ENCODE measurements at regions not wholly inside any gene's neighbourhood (a gene's known extent, or its start where the extent isn't known, plus 50 kb on each side); places are given as distances from the start of the nearest gene placed in this dataset.

DNA sequence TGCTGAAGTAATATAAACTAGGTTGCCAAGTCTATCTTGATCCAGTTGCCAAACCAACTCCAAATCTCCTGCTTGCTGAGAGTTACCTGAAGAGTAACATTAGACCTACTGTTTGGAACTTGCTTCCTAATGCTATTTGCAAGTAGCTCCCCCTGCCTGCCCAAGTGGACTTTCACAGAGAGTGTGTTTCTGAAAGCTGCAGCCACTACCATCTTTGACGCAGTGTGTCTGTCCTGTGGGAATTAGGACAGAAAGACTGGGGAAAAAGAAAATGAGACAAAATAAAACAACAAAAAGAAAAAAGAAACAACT is 195.0 kb upstream of the HS3ST1 start:
- Histone ChIP-seq H3K9ac (ENCODE audit: insufficient read depth, low read depth, low read length) (no peak overlapping the region), H2AFZ (ENCODE audit: low read length) (no peak overlapping the region), H3K36me3 (replicated peaks in 1 of 2; ENCODE audit: control insufficient read depth in 1 of 2, insufficient read depth in 2 of 2, low read length in 2 of 2) (no peaks in the 10 kb centered on the region), H3K4me3 (replicated peaks in 1 of 3; ENCODE audit: insufficient read depth in 1 of 3, low read depth in 2 of 3, low read length in 3 of 3) (no peak overlapping the region), H3K27ac (ENCODE audit: extremely low read length, insufficient read depth, low read length) (no peak overlapping the region), H3K79me2 (ENCODE audit: insufficient read depth, low read length) (no peaks in the 10 kb centered on the region), H3K27me3 (ENCODE audit: control insufficient read depth in 1 of 2, insufficient read depth in 2 of 2, low read length in 2 of 2) (no peaks in the 10 kb centered on the region), H4K20me1 (ENCODE audit: insufficient read depth, low read length) (no peaks in the 10 kb centered on the region), H3K9me3 (ENCODE audit: low read length) (peaks cover 68% of the 10 kb centered on the region), H3K4me2 (ENCODE audit: low read depth, low read length) (no peak overlapping the region), H3K4me1 (ENCODE audit: insufficient read depth, low read length) (no peaks in the 10 kb centered on the region)
- no TSS peak for BruUV-seq (replicated peaks)
- FAIRE-seq, result no peak
- ChIA-PET CTCF (ENCODE audit: low intra/inter-chr PET ratio, low total read pairs) (no interaction called here), POLR2A (no interaction called here)
- ATAC-seq, result no peak
- 43% methylated on average over 1 of the region's 1 CpG for WGBS (ENCODE audit: low lambda C conversion rate)
- DNase-seq (ENCODE audit: low spot score), result no peak
- in situ Hi-C loops (cut with HindIII; ENCODE audit: extremely low pct_ligation_motif_present, low pct_unique_long_range_greater_than_20kb), result loop anchor here (25.0 kb wide), 1 partner anchor 89 kb away; no protein-coding TSS in a partner anchor
- TF ChIP-seq SNRNP70 (IDR thresholded peaks at IDR 0.05; ENCODE audit: low read depth, low read length) (no peak), ETV5 (CRISPR knock-in tag; IDR thresholded peaks at IDR 0.05; ENCODE audit: borderline replicate concordance) (no peak), PHF20 (CRISPR knock-in tag; IDR thresholded peaks at IDR 0.05) (no peak)
- TF ChIP-seq, protein P1, sequence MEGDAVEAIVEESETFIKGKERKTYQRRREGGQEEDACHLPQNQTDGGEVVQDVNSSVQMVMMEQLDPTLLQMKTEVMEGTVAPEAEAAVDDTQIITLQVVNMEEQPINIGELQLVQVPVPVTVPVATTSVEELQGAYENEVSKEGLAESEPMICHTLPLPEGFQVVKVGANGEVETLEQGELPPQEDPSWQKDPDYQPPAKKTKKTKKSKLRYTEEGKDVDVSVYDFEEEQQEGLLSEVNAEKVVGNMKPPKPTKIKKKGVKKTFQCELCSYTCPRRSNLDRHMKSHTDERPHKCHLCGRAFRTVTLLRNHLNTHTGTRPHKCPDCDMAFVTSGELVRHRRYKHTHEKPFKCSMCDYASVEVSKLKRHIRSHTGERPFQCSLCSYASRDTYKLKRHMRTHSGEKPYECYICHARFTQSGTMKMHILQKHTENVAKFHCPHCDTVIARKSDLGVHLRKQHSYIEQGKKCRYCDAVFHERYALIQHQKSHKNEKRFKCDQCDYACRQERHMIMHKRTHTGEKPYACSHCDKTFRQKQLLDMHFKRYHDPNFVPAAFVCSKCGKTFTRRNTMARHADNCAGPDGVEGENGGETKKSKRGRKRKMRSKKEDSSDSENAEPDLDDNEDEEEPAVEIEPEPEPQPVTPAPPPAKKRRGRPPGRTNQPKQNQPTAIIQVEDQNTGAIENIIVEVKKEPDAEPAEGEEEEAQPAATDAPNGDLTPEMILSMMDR (CRISPR knock-in tag; IDR thresholded peaks at IDR 0.05), result peak; percentile 15; the same call in 1 of the 2 replicates
- intact Hi-C loops (cut with micrococcal nuclease; ENCODE audit: unreplicated experiment), result no loop called here

DNA sequence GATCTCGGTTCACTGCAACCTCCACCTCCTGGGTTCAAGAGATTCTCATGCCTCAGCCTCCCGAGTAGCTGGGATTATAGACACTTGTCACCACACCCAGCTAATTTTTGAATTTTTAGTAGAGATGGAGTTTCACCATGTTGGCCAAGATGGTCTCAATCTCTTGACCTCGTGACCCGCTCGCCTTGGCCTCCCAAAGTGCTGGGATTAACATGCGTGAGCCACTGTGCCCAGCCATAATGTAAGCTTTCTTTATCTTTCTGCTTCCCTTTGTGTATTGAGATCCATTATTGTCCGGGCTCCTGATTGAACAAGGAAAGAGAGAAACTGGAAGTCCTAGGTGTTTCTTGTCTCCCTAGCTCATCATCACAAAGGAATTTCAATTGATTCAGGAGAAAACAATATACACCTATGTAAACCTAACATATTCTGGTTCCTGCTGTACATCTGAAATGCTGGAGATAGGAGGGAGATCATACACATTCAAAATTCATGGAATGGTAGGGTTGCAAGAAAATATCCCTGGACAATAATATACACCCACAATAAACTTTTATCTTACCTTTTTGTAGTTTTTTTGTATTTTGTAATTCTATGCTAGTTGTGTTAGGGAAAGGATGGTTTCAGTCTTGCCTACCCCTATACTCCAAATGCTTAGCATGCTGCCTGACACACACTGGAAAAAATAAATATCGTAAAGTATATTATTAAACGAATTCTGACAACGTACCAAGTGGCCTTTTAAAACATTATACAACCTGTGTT is 194.4 kb upstream of the HS3ST1 start:
- POLR2A ChIA-PET, result no interaction called here

More for the DNA sequence above, 194.4 kb upstream of the HS3ST1 start:
- Histone ChIP-seq H3K9me3 (ENCODE audit: low read length) (peaks cover 68% of the 10 kb centered on the region), H2AFZ (ENCODE audit: low read length) (no peak overlapping the region), H4K20me1 (ENCODE audit: insufficient read depth, low read length) (no peaks in the 10 kb centered on the region), H3K36me3 (replicated peaks in 1 of 2; ENCODE audit: control insufficient read depth in 1 of 2, insufficient read depth in 2 of 2, low read length in 2 of 2) (no peaks in the 10 kb centered on the region), H3K79me2 (ENCODE audit: insufficient read depth, low read length) (no peaks in the 10 kb centered on the region), H3K27me3 (ENCODE audit: control insufficient read depth in 1 of 2, insufficient read depth in 2 of 2, low read length in 2 of 2) (no peaks in the 10 kb centered on the region), H3K4me3 (replicated peaks in 1 of 3; ENCODE audit: insufficient read depth in 1 of 3, low read depth in 2 of 3, low read length in 3 of 3) (no peak overlapping the region), H3K4me1 (ENCODE audit: insufficient read depth, low read length) (no peaks in the 10 kb centered on the region), H3K4me2 (ENCODE audit: low read depth, low read length) (no peak overlapping the region), H3K27ac (ENCODE audit: extremely low read length, insufficient read depth, low read length) (no peak overlapping the region), H3K9ac (ENCODE audit: insufficient read depth, low read depth, low read length) (no peak overlapping the region)
- in situ Hi-C loops (cut with HindIII; ENCODE audit: extremely low pct_ligation_motif_present, low pct_unique_long_range_greater_than_20kb), result loop anchor here (25.0 kb wide), 1 partner anchor 89 kb away; no protein-coding TSS in a partner anchor
- intact Hi-C loops (cut with micrococcal nuclease; ENCODE audit: unreplicated experiment), result no loop called here
- no TSS peak for BruUV-seq (replicated peaks)
- no peak for FAIRE-seq
- no peak for DNase-seq (ENCODE audit: low spot score)
- 39% methylated on average over 10 of the region's 10 CpGs for WGBS (ENCODE audit: low lambda C conversion rate)
- TF ChIP-seq KDM2A (CRISPR knock-in tag; IDR thresholded peaks at IDR 0.05; ENCODE audit: borderline replicate concordance, low read depth) (no peak), CAMTA2 (CRISPR knock-in tag; IDR thresholded peaks at IDR 0.05; ENCODE audit: borderline replicate concordance) (no peak), FOXJ3 (CRISPR knock-in tag; IDR thresholded peaks at IDR 0.05; ENCODE audit: borderline replicate concordance) (no peak)
- ATAC-seq, result no peak
- CTCF ChIA-PET (ENCODE audit: low intra/inter-chr PET ratio, low total read pairs), result no interaction called here

Measured in HepG2 (cell line).